H1 (cell line): ENCODE measurements at regions not wholly inside any gene's neighbourhood (a gene's known extent, or its start where the extent isn't known, plus 50 kb on each side); places are given as distances from the start of the nearest gene placed in this dataset.

Source experiments
- CTCF ChIA-PET: fragments of 300-600 bp; sonication (Branson Sonifier 250); formaldehyde crosslinking; loops from one replicate; lab custom pipeline; 2021; ENCODE audit not compliant: partially characterized antibody; lab: Charles Lee
- POLR2A ChIA-PET: fragments of 300-600 bp; sonication (Branson Sonifier 250); formaldehyde crosslinking; loops from one replicate; lab custom pipeline; 2021; ENCODE audit warnings: inconsistent platforms; ENCODE audit not compliant: partially characterized antibody; lab: Charles Lee
- DNase-seq, 2 experiments: peaks; one replicate each; pipeline versions ENCODE4 v3.0.0 to v3.0.0-alpha.2; 2010 to 2022; ENCODE audit warnings: low spot score in 2 of 2, low read depth in 1 of 2, mixed read lengths in 1 of 2
- FAIRE-seq: peaks from 2 replicates; lab custom pipeline; 2011; peaks lifted over from hg19 to GRCh38; lab: Jason Lieb, UNC
- H2AFZ ChIP-seq: 2 replicates; pipeline ENCODE4 v1.8.1; 2012; ENCODE audit warnings: low read length, inconsistent platforms
- H2AK5ac ChIP-seq: 2 replicates; pipeline ENCODE4 v1.6.1; 2013; ENCODE audit warnings: low read depth, low read length
- H2BK120ac ChIP-seq: replicated peaks from 2 replicates; pipeline ENCODE3; 2013; ENCODE audit warnings: low read depth, low read length, inconsistent platforms
- H2BK12ac ChIP-seq: 2 replicates; pipeline ENCODE4 v1.6.1; 2013; ENCODE audit warnings: low read depth, low read length
- H2BK15ac ChIP-seq: 2 replicates; pipeline ENCODE4 v1.6.1; 2013; ENCODE audit warnings: low read length
- H2BK20ac ChIP-seq: 2 replicates; pipeline ENCODE4 v1.6.1; 2013; ENCODE audit warnings: low read length
- H2BK5ac ChIP-seq: 2 replicates; pipeline ENCODE4 v1.6.1; 2013; ENCODE audit warnings: low read depth, low read length
- H3K14ac ChIP-seq: 2 replicates; pipeline ENCODE4 v1.6.1; 2013; ENCODE audit warnings: inconsistent platforms; ENCODE audit not compliant: insufficient read length
- H3K18ac ChIP-seq: 2 replicates; pipeline ENCODE4 v1.6.1; 2013; ENCODE audit warnings: low read length; ENCODE audit errors: extremely low read depth
- H3K23ac ChIP-seq: 2 replicates; pipeline ENCODE4 v1.6.1; 2013; ENCODE audit warnings: inconsistent platforms; ENCODE audit not compliant: insufficient read length
- H3K23me2 ChIP-seq: 2 replicates; pipeline ENCODE4 v1.6.1; 2013; ENCODE audit warnings: low read depth, low read length
- H3K27ac ChIP-seq: 2 replicates; pipeline ENCODE4 v1.6.1; 2011; ENCODE audit warnings: low read depth, low read length, inconsistent platforms
- H3K27me3 ChIP-seq, 4 experiments: replicated peaks in 1 of 4; 1 replicate in 1 of 4; 2 replicates in 3 of 4; pipeline versions ENCODE4 v1.6.1 to v1.8.1; 2011 to 2013; ENCODE audit warnings: low read length in 3 of 4, mild to moderate bottlenecking in 3 of 4, inconsistent platforms in 2 of 4, mixed read lengths in 2 of 4, moderate library complexity in 1 of 4; ENCODE audit not compliant: control insufficient read depth in 3 of 4, insufficient read depth in 3 of 4; ENCODE audit errors: extremely low read depth in 1 of 4
- H3K36me3 ChIP-seq, 4 experiments: 2 replicates each; pipeline versions ENCODE4 v1.6.1 to v1.8.1; 2011 to 2013; ENCODE audit warnings: mild to moderate bottlenecking in 4 of 4, low read length in 3 of 4, moderate library complexity in 2 of 4, control low read depth in 1 of 4, inconsistent platforms in 1 of 4; ENCODE audit not compliant: insufficient read depth in 4 of 4, control insufficient read depth in 2 of 4
- H3K4ac ChIP-seq: replicated peaks from 2 replicates; pipeline ENCODE3; 2013; ENCODE audit warnings: low read length, low read depth, mixed read lengths, inconsistent platforms; ENCODE audit not compliant: insufficient read length
- H3K4me1 ChIP-seq, 4 experiments: replicated peaks in 1 of 4; 1 replicate in 1 of 4; 2 replicates in 3 of 4; pipeline versions ENCODE4 v1.6.1 to v1.8.1; 2011 to 2013; ENCODE audit warnings: low read length in 3 of 4, inconsistent platforms in 2 of 4, mixed read lengths in 1 of 4; ENCODE audit not compliant: insufficient read depth in 4 of 4, control insufficient read depth in 3 of 4
- H3K4me2 ChIP-seq, 2 experiments: 2 replicates each; pipeline versions ENCODE4 v1.6.1 to v1.8.1; 2011 to 2013; ENCODE audit warnings: low read depth in 2 of 2, low read length in 2 of 2, control low read depth in 1 of 2, inconsistent platforms in 1 of 2, mild to moderate bottlenecking in 1 of 2; ENCODE audit not compliant: insufficient read depth in 1 of 2
- H3K4me3 ChIP-seq, 4 experiments: fragments of 200-600, 300-600 bp in 1 of 4; sonication (generic), shearing (Covaris generic), sonication (Bioruptor Twin) in 1 of 4; 2 replicates each; pipeline versions ENCODE4 v1.5.1 to v1.8.1; 2011 to 2016; ENCODE audit warnings: low read length in 4 of 4, low read depth in 3 of 4, control low read depth in 2 of 4, inconsistent platforms in 2 of 4, mild to moderate bottlenecking in 2 of 4, mixed read lengths in 1 of 4, moderate library complexity in 1 of 4; ENCODE audit not compliant: insufficient read depth in 2 of 4; ENCODE audit errors: extremely low read depth in 1 of 4
- H3K56ac ChIP-seq: replicated peaks from 2 replicates; pipeline ENCODE3; 2013; ENCODE audit warnings: low read depth, mild to moderate bottlenecking, mixed read lengths, low read length, inconsistent platforms; ENCODE audit not compliant: insufficient read length
- H3K79me1 ChIP-seq: 2 replicates; pipeline ENCODE4 v1.6.1; 2013; ENCODE audit warnings: low read depth, low read length, control low read depth
- H3K79me2 ChIP-seq, 2 experiments: 2 replicates each; pipeline versions ENCODE4 v1.6.1 to v1.8.1; 2012 to 2013; ENCODE audit warnings: low read length in 2 of 2, mild to moderate bottlenecking in 2 of 2, inconsistent platforms in 1 of 2; ENCODE audit not compliant: insufficient read depth in 2 of 2, control insufficient read depth in 1 of 2
- H3K9ac ChIP-seq, 4 experiments: replicated peaks in 1 of 4; 1 replicate in 1 of 4; 2 replicates in 3 of 4; pipeline versions ENCODE4 v1.6.1 to v1.8.1; 2011 to 2013; ENCODE audit warnings: low read depth in 3 of 4, low read length in 3 of 4, control low read depth in 2 of 4, mild to moderate bottlenecking in 2 of 4, moderate library complexity in 2 of 4, inconsistent platforms in 1 of 4; ENCODE audit errors: extremely low read depth in 1 of 4
- H3K9me3 ChIP-seq, 2 experiments: 2 replicates each; pipeline versions ENCODE4 v1.6.1 to v1.8.1; 2012 to 2013; ENCODE audit warnings: mild to moderate bottlenecking in 2 of 2, moderate library complexity in 2 of 2, control low read depth in 1 of 2, inconsistent platforms in 1 of 2, low read depth in 1 of 2, low read length in 1 of 2, mixed read lengths in 1 of 2; ENCODE audit not compliant: insufficient read depth in 2 of 2
- H4K20me1 ChIP-seq, 2 experiments: replicated peaks in 1 of 2; 2 replicates each; pipeline versions ENCODE3 to v1.8.1; 2011 to 2013; ENCODE audit warnings: inconsistent platforms in 2 of 2, low read length in 2 of 2, mild to moderate bottlenecking in 1 of 2; ENCODE audit not compliant: insufficient read depth in 2 of 2, control insufficient read depth in 1 of 2
- H4K5ac ChIP-seq: 2 replicates; pipeline ENCODE4 v1.6.1; 2013; ENCODE audit warnings: low read length, low read depth, mixed read lengths, inconsistent platforms; ENCODE audit not compliant: insufficient read length
- H4K8ac ChIP-seq: 2 replicates; pipeline ENCODE4 v1.8.0; 2013; ENCODE audit warnings: mild to moderate bottlenecking, moderate library complexity, low read length, inconsistent platforms; ENCODE audit not compliant: insufficient read depth; ENCODE audit errors: extremely low read depth
- H4K91ac ChIP-seq: replicated peaks from 2 replicates; pipeline ENCODE3; 2013; ENCODE audit warnings: low read length, mixed read lengths, inconsistent platforms; ENCODE audit not compliant: insufficient read length
- CBX5 ChIP-seq: fragments of 300-800, 300-1000 bp; sonication (generic); IDR thresholded peaks from 2 replicates; pipeline ENCODE4 v1.7.1; 2016; ENCODE audit warnings: antibody characterized with exemption, low read length, low read depth
- CTBP2 ChIP-seq: IDR thresholded peaks from 2 replicates; pipeline ENCODE4 v1.7.0; 2011; ENCODE audit warnings: borderline replicate concordance, mild to moderate bottlenecking, moderate library complexity, mixed read lengths, low read length; ENCODE audit not compliant: insufficient read depth, insufficient read length
- EGR1 ChIP-seq: IDR thresholded peaks from 2 replicates; pipeline ENCODE4 v1.6.1; 2011; ENCODE audit warnings: low read depth, low read length, borderline replicate concordance
- NRF1 ChIP-seq: IDR thresholded peaks from 2 replicates; pipeline ENCODE4 v1.6.1; 2011; ENCODE audit warnings: mild to moderate bottlenecking, low read depth, low read length, improper control_type of control experiment
- POLR2AphosphoS5 ChIP-seq: IDR thresholded peaks from 2 replicates; pipeline ENCODE4 v1.6.1; 2011; ENCODE audit warnings: low read depth, low read length
- SIN3A ChIP-seq, 2 experiments: IDR thresholded peaks in 1 of 2; conservative IDR thresholded peaks in 1 of 2; 2 replicates each; pipeline ENCODE4 v1.6.1; 2011 to 2012; ENCODE audit warnings: low read length in 2 of 2, improper control_type of control experiment in 1 of 2, low read depth in 1 of 2, mild to moderate bottlenecking in 1 of 2
- SIX5 ChIP-seq: IDR thresholded peaks from 2 replicates; pipeline ENCODE4 v1.6.1; 2011; ENCODE audit warnings: mild to moderate bottlenecking, low read depth, low read length
- SRF ChIP-seq: IDR thresholded peaks from 2 replicates; pipeline ENCODE4 v1.6.1; 2011; ENCODE audit warnings: mild to moderate bottlenecking, low read depth, low read length, moderate library complexity
- YY1 ChIP-seq: IDR thresholded peaks from 2 replicates; pipeline ENCODE4 v1.6.1; 2011; ENCODE audit warnings: low read depth, mild to moderate bottlenecking, low read length
- WGBS, 2 experiments: shearing (Covaris generic) in 1 of 2; methylation state at CpG; one replicate each; pipeline versions ENCODE4 v1.1.6 to v1.1.7; 2013 to 2015; ENCODE audit warnings: low lambda C conversion rate in 2 of 2, mixed read lengths in 2 of 2, inconsistent platforms in 1 of 2, low coverage in 1 of 2, missing lambda C conversion rate in 1 of 2; ENCODE audit not compliant: insufficient replicate concordance in 2 of 2, insufficient coverage in 1 of 2, insufficient read length in 1 of 2; ENCODE audit errors: extremely low coverage in 1 of 2, missing lambda C conversion rate in 1 of 2; 5-methylcytosine and 5-hydroxymethylcytosine counted together
- TF ChIP-seq, protein P1 (sequence below): IDR thresholded peaks from 2 replicates; pipeline ENCODE4 v1.6.1; 2012; ENCODE audit warnings: low read length, inconsistent platforms
- TF ChIP-seq, protein P2 (sequence below): IDR thresholded peaks from 2 replicates; pipeline ENCODE4 v1.6.1; 2012; ENCODE audit warnings: inconsistent platforms
- TF ChIP-seq, protein P3 (sequence below): IDR thresholded peaks from 2 replicates; pipeline ENCODE4 v1.6.1; 2012; ENCODE audit warnings: inconsistent platforms

DNA sequence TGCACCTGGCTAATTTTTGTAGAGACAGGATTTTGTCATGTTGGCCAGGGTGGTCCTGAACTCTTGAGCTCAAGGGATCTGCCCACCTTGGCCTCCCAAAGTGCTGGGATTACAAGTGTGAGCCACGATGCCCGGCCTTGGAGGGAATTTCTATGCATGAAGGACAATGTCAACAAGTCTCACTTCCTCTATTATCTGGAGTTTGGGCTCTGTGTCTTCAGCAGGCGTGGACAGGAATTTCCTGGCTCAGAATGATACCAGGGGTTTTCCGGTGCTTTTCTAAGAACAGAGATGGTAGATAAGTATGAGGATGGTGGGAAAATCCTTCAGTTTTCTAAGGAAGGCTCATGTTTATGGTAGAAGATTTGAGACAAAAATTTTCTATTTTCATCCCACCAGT, 75.0 kb upstream of the CCDC60 start:
- Histone ChIP-seq H3K79me1 (no peaks in the 10 kb centered on the region), H3K18ac (no peak overlapping the region), H2BK15ac (no peak overlapping the region), H3K56ac (no peak overlapping the region), H3K4me2 (no peak overlapping the region), H3K4ac (no peak overlapping the region), H3K27ac (no peak overlapping the region), H2BK120ac (no peak overlapping the region), H3K36me3 (no peaks in the 10 kb centered on the region), H3K23me2 (no peaks in the 10 kb centered on the region), H2BK20ac (no peak overlapping the region), H3K14ac (no peak overlapping the region), H2AFZ (no peak overlapping the region), H3K23ac (no peak overlapping the region), H4K20me1 (no peaks in the 10 kb centered on the region), H3K79me2 (no peaks in the 10 kb centered on the region), H3K4me1 (no peaks in the 10 kb centered on the region; a peak in 1 of 7 replicates), H2BK12ac (no peak overlapping the region), H4K5ac (no peak overlapping the region), H3K4me3 (no peak overlapping the region), H2AK5ac (no peak overlapping the region), H3K9ac (no peak overlapping the region), H4K91ac (no peak overlapping the region), H2BK5ac (no peak overlapping the region), H3K27me3 (peaks cover 0 to 2% (median 0%) of the 10 kb centered on the region in 4 experiments; a peak in 1 of 7 replicates), H3K9me3 (no peaks in the 10 kb centered on the region), H4K8ac (no peak overlapping the region)
- ChIA-PET POLR2A (no interaction called here), CTCF (interaction anchor here (0.9 to 4.2 kb wide), 5 partner anchors 15 to 383 kb away, joined by 3 to 19 read pairs (median 5); no protein-coding TSS in a partner anchor)
- 71% methylated on average over 4 of the region's 4 CpGs; no CpG with 5 or more reads in 1 of the 2 experiments for WGBS, 2 experiments
- no peak for DNase-seq
- FAIRE-seq, result no peak
- no peak for TF ChIP-seq CBX5
- TF ChIP-seq EGR1, result no peak
- TF ChIP-seq, protein P1, sequence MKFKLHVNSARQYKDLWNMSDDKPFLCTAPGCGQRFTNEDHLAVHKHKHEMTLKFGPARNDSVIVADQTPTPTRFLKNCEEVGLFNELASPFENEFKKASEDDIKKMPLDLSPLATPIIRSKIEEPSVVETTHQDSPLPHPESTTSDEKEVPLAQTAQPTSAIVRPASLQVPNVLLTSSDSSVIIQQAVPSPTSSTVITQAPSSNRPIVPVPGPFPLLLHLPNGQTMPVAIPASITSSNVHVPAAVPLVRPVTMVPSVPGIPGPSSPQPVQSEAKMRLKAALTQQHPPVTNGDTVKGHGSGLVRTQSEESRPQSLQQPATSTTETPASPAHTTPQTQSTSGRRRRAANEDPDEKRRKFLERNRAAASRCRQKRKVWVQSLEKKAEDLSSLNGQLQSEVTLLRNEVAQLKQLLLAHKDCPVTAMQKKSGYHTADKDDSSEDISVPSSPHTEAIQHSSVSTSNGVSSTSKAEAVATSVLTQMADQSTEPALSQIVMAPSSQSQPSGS, result no peak
- TF ChIP-seq SIX5, result no peak
- no peak for TF ChIP-seq CTBP2
- TF ChIP-seq SIN3A (conservative IDR thresholded peaks at IDR 0.05 in 1 of 2, IDR thresholded peaks at IDR 0.05 in 1 of 2; ENCODE audit: low read depth in 1 of 2, low read length in 2 of 2), result no peak
- TF ChIP-seq SRF, result no peak
- no peak for TF ChIP-seq NRF1
- TF ChIP-seq YY1, result no peak
- TF ChIP-seq, protein P2, sequence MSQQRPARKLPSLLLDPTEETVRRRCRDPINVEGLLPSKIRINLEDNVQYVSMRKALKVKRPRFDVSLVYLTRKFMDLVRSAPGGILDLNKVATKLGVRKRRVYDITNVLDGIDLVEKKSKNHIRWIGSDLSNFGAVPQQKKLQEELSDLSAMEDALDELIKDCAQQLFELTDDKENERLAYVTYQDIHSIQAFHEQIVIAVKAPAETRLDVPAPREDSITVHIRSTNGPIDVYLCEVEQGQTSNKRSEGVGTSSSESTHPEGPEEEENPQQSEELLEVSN, result no peak
- TF ChIP-seq POLR2AphosphoS5, result no peak
- TF ChIP-seq, protein P3, sequence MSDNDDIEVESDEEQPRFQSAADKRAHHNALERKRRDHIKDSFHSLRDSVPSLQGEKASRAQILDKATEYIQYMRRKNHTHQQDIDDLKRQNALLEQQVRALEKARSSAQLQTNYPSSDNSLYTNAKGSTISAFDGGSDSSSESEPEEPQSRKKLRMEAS, result no peak
